Panc1 (cell line): ENCODE measurements at regions not wholly inside any gene's neighbourhood (a gene's known extent, or its start where the extent isn't known, plus 50 kb on each side); places are given as distances from the start of the nearest gene placed in this dataset.
"Not testable (repeated sequence)": the region's sequence is repeated elsewhere in the genome, so short reads cannot be mapped to it uniquely, and the experiment has no call there.

Experiments used
- ATAC-seq: fragments of 200-7000 bp; cut with Tn5 transposase; 2 replicates; pipeline ENCODE4 v1.9.1; 2020; ENCODE audit warnings: mild to moderate bottlenecking, moderate library complexity
- BruUV-seq: library from RNA; stranded (reverse); fragments of 400-500 nt; replicated peaks from 2 replicates; lab custom pipeline; 2021; lab: Mats Ljungman, UMichigan
- CTCF ChIA-PET: fragments of 300-600 bp; sonication (Branson Sonifier 250); formaldehyde crosslinking; loops from one replicate; lab custom pipeline; 2022; ENCODE audit warnings: antibody characterized with exemption; lab: Charles Lee
- POLR2A ChIA-PET: fragments of 300-600 bp; sonication (Branson Sonifier 250); formaldehyde crosslinking; loops from one replicate; lab custom pipeline; 2022; ENCODE audit warnings: antibody characterized with exemption; lab: Charles Lee
- DNase-seq: peaks from one replicate; pipeline ENCODE4 v3.0.0-alpha.2; 2010; ENCODE audit warnings: low read depth, low spot score
- H3K27ac ChIP-seq: 2 replicates; pipeline ENCODE4 v1.5.1; 2011; ENCODE audit warnings: mild to moderate bottlenecking, low read length, inconsistent platforms
- H3K27me3 ChIP-seq: fragments of 200-500 bp; sonication (Bioruptor generic); 2 replicates; pipeline ENCODE4 v1.6.0; 2014; ENCODE audit warnings: low read length, inconsistent platforms; ENCODE audit not compliant: control insufficient read depth, insufficient read depth
- H3K36me3 ChIP-seq: fragments of 200-500 bp; sonication (Bioruptor generic); 2 replicates; pipeline ENCODE4 v1.5.1; 2014; ENCODE audit warnings: inconsistent platforms, mild to moderate bottlenecking, low read length, moderate library complexity; ENCODE audit not compliant: control insufficient read depth, insufficient read depth
- H3K4me1 ChIP-seq: 2 replicates; pipeline ENCODE4 v1.5.1; 2011; ENCODE audit warnings: inconsistent platforms, mild to moderate bottlenecking, low read length, moderate library complexity; ENCODE audit not compliant: control insufficient read depth, insufficient read depth
- H3K4me3 ChIP-seq, 2 experiments: 2 replicates each; pipeline ENCODE4 v1.5.1; 2011 to 2012; ENCODE audit warnings: low read depth in 2 of 2, low read length in 2 of 2, mild to moderate bottlenecking in 2 of 2, inconsistent platforms in 1 of 2, moderate library complexity in 1 of 2
- H3K9me3 ChIP-seq: fragments of 200-500 bp; sonication (Bioruptor generic); 2 replicates; pipeline ENCODE4 v1.5.1; 2014; ENCODE audit warnings: low read depth, mild to moderate bottlenecking, inconsistent platforms, low read length, moderate library complexity; ENCODE audit not compliant: control insufficient read depth, insufficient read depth
- POLR2AphosphoS5 ChIP-seq: IDR thresholded peaks from 2 replicates; pipeline ENCODE4 v1.6.1; 2012; ENCODE audit warnings: mild to moderate bottlenecking, low read depth, low read length, moderate library complexity
- SIN3A ChIP-seq: IDR thresholded peaks from 2 replicates; pipeline ENCODE4 v1.6.1; 2012; ENCODE audit warnings: low read depth, mild to moderate bottlenecking, low read length, moderate library complexity, borderline replicate concordance; ENCODE audit not compliant: insufficient read depth
- TCF7L2 ChIP-seq: IDR thresholded peaks from 2 replicates; pipeline ENCODE4 v1.6.1; 2011; ENCODE audit warnings: mild to moderate bottlenecking, low read depth, low read length, inconsistent platforms
- in situ Hi-C: cut with HindIII; loops from 2 replicates; pipeline ENCODE4 v1.10.0; 2016; ENCODE audit warnings: low sequenced_read_pairs, low pct_unique_long_range_greater_than_20kb
- intact Hi-C: fragments of 100-400 bp; cut with micrococcal nuclease; formaldehyde crosslinking; loops from one replicate; pipeline ENCODE4 v1.10.0; 2022; ENCODE audit not compliant: unreplicated experiment
- TF ChIP-seq, protein P1 (sequence below), 2 experiments: IDR thresholded peaks; 2 replicates each; pipeline ENCODE4 v1.6.1; 2011 to 2012; ENCODE audit warnings: low read depth in 2 of 2, control low read depth in 1 of 2, low read length in 1 of 2, mild to moderate bottlenecking in 1 of 2, moderate library complexity in 1 of 2; ENCODE audit not compliant: insufficient read depth in 1 of 2
- TF ChIP-seq, protein P2 (sequence below): fragments of 450-650 bp; IDR thresholded peaks from 2 replicates; pipeline ENCODE4 v1.5.1; 2017; ENCODE audit warnings: mild to moderate bottlenecking

DNA sequence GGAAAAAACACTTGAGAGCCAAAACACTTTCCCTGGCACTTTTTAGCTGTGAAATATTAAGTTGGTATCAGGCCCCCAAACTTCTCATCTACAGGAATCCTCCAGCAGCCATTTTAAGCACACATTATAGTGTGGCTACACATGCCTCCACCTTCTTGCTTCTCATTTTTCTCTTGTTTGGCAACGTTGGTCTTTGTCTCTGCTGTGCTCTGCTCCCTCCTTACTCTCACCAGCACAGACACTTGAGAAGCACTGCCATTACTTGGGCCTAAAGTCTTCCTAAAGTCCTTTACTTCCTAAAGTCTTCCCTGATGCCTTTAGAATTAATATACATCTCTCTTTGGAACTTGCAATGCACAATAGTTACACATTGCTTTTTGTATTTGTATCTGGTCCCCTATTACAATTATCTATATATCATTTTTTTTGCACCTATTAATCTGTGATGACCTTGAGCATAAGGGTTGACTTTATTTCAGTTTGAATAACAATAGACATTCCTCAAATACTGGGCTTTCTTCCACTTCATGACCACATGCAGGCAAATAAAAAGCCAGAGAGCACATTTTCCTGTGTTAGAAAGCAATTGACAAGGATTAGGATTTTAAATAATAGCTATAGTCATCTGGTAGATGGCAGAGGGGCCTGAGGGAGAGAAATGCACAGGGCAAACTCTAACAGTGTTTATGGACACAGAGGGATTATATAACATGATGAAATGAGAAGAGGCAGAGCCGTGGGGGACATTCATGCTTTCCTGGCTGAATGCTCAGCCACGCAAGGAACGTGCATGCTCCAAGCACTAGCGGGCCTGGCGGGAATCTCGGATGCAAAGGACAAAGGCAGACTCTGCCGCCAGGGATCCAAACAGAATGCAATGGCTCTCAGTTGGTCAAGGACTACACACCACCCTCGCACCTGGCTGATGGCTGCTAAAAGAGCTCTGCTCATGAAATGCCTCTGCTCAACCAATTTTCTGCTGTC lies 99.3 kb downstream of the CDC14C start:
- intact Hi-C loops, result loop anchor here (10.0 kb wide), 1 partner anchor 61 kb away; no protein-coding TSS in a partner anchor
- Histone ChIP-seq H3K27me3 (no peaks in the 10 kb centered on the region), H3K27ac (no peak overlapping the region), H3K36me3 (no peaks in the 10 kb centered on the region), H3K9me3 (no peaks in the 10 kb centered on the region), H3K4me1 (no peaks in the 10 kb centered on the region), H3K4me3 (no peak overlapping the region)
- no peak for DNase-seq
- POLR2A ChIA-PET, result no interaction called here
- BruUV-seq, result no TSS peak
- CTCF ChIA-PET, result interaction anchor here (0.8 kb wide), 1 partner anchor 271 kb away, joined by 3 read pairs; no protein-coding TSS in a partner anchor
- in situ Hi-C loops, result no loop called here
- TF ChIP-seq, protein P1, sequence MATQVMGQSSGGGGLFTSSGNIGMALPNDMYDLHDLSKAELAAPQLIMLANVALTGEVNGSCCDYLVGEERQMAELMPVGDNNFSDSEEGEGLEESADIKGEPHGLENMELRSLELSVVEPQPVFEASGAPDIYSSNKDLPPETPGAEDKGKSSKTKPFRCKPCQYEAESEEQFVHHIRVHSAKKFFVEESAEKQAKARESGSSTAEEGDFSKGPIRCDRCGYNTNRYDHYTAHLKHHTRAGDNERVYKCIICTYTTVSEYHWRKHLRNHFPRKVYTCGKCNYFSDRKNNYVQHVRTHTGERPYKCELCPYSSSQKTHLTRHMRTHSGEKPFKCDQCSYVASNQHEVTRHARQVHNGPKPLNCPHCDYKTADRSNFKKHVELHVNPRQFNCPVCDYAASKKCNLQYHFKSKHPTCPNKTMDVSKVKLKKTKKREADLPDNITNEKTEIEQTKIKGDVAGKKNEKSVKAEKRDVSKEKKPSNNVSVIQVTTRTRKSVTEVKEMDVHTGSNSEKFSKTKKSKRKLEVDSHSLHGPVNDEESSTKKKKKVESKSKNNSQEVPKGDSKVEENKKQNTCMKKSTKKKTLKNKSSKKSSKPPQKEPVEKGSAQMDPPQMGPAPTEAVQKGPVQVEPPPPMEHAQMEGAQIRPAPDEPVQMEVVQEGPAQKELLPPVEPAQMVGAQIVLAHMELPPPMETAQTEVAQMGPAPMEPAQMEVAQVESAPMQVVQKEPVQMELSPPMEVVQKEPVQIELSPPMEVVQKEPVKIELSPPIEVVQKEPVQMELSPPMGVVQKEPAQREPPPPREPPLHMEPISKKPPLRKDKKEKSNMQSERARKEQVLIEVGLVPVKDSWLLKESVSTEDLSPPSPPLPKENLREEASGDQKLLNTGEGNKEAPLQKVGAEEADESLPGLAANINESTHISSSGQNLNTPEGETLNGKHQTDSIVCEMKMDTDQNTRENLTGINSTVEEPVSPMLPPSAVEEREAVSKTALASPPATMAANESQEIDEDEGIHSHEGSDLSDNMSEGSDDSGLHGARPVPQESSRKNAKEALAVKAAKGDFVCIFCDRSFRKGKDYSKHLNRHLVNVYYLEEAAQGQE (IDR thresholded peaks at IDR 0.05; ENCODE audit: insufficient read depth in 1 of 2, low read depth in 2 of 2, low read length in 1 of 2), result no peak
- TF ChIP-seq SIN3A, result no peak
- no peak for TF ChIP-seq TCF7L2
- TF ChIP-seq, protein P2, sequence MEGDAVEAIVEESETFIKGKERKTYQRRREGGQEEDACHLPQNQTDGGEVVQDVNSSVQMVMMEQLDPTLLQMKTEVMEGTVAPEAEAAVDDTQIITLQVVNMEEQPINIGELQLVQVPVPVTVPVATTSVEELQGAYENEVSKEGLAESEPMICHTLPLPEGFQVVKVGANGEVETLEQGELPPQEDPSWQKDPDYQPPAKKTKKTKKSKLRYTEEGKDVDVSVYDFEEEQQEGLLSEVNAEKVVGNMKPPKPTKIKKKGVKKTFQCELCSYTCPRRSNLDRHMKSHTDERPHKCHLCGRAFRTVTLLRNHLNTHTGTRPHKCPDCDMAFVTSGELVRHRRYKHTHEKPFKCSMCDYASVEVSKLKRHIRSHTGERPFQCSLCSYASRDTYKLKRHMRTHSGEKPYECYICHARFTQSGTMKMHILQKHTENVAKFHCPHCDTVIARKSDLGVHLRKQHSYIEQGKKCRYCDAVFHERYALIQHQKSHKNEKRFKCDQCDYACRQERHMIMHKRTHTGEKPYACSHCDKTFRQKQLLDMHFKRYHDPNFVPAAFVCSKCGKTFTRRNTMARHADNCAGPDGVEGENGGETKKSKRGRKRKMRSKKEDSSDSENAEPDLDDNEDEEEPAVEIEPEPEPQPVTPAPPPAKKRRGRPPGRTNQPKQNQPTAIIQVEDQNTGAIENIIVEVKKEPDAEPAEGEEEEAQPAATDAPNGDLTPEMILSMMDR, result no peak
- TF ChIP-seq POLR2AphosphoS5, result no peak
- no peak for ATAC-seq

DNA sequence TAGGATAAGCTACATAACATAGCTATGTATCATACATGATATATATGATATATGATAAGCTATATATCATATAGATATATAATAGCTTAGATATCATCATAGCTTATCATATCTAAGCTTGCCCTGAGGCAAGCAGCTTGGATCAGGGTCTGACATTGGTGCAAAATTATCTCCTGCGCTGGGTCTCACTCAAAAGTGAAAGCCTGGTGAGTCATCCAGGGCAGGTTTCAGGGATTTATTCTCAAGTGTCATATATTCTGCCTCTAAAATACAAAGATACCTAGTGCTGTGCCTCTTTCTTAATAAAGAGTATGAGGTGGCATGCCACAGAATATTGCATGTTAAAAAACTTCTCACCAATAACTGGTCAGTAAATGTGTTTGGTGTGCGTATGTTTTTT lies 105.9 kb downstream of the CDC14C start:
- DNase-seq, result no peak
- no peaks in the 10 kb centered on the region for H3K27me3 ChIP-seq
- no TSS peak for BruUV-seq
- CTCF ChIA-PET, result no interaction called here
- H3K9me3 ChIP-seq, result no peaks in the 10 kb centered on the region
- H3K27ac ChIP-seq, result no peak overlapping the region
- TF ChIP-seq SIN3A (no peak), TCF7L2 (no peak)
- no peak overlapping the region for H3K4me3 ChIP-seq
- in situ Hi-C loops (no loop called here), intact Hi-C loops (no loop called here)
- H3K36me3 ChIP-seq, result no peaks in the 10 kb centered on the region
- POLR2A ChIA-PET, result no interaction called here
- no peaks in the 10 kb centered on the region for H3K4me1 ChIP-seq
- no peak for ATAC-seq

DNA sequence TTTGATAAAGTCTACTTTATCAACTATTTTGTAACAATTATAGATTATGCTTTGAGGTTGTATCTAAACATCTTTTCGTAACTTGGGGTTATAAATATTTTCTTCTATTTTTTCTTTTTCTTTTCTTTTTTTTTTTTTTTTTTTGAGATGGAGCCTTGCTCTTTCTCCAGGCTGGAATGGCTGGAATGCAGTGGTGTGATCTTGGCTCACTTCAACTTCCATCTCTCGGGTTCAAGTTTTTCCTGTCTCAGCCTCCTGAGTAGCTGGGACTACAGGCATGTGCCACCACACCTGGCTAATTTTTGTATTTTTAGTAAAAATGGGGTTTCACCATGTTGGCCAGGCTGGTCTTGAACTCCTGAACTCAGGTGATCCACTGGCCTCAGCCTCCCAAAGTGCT lies 108.8 kb downstream of the CDC14C start:
- intact Hi-C loops, H3K27ac ChIP-seq, H3K36me3 ChIP-seq, CTCF ChIA-PET, POLR2A ChIA-PET, in situ Hi-C loops, H3K9me3 ChIP-seq, H3K4me1 ChIP-seq, H3K27me3 ChIP-seq, BruUV-seq, DNase-seq, ATAC-seq, H3K4me3 ChIP-seq: not testable (repeated sequence)
